ENCODE measurements at regions not wholly inside any gene's neighbourhood (a gene's known extent, or its start where the extent isn't known, plus 50 kb on each side); places are given as distances from the start of the nearest gene placed in this dataset.

- TF ChIP-seq ZNF282 (CRISPR knock-in tag; IDR thresholded peaks at IDR 0.05) (no peak), POLR2AphosphoS5 (IDR thresholded peaks at IDR 0.05; ENCODE audit: control insufficient read depth, insufficient read depth, low read depth, low read length) (no peak), SREBF2 (CRISPR knock-in tag; IDR thresholded peaks at IDR 0.05) (no peak), MTA1 (IDR thresholded peaks at IDR 0.05; ENCODE audit: borderline replicate concordance) (no peak), HDAC6 (IDR thresholded peaks at IDR 0.05; ENCODE audit: low read depth, low read length) (no peak)
- TF ChIP-seq, protein P1, sequence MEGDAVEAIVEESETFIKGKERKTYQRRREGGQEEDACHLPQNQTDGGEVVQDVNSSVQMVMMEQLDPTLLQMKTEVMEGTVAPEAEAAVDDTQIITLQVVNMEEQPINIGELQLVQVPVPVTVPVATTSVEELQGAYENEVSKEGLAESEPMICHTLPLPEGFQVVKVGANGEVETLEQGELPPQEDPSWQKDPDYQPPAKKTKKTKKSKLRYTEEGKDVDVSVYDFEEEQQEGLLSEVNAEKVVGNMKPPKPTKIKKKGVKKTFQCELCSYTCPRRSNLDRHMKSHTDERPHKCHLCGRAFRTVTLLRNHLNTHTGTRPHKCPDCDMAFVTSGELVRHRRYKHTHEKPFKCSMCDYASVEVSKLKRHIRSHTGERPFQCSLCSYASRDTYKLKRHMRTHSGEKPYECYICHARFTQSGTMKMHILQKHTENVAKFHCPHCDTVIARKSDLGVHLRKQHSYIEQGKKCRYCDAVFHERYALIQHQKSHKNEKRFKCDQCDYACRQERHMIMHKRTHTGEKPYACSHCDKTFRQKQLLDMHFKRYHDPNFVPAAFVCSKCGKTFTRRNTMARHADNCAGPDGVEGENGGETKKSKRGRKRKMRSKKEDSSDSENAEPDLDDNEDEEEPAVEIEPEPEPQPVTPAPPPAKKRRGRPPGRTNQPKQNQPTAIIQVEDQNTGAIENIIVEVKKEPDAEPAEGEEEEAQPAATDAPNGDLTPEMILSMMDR (IDR thresholded peaks at IDR 0.05 in 2 of 3, conservative IDR thresholded peaks at IDR 0.05 in 1 of 3; ENCODE audit: insufficient read depth in 2 of 3, low read depth in 1 of 3, low read length in 3 of 3) = no peak
Observed at GRCh38 chr21:31397030-31397429, 53.0 kb upstream of the TIAM1 start.
